ENCODE measurements at regions not wholly inside any gene's neighbourhood (a gene's known extent, or its start where the extent isn't known, plus 50 kb on each side); places are given as distances from the start of the nearest gene placed in this dataset.
"Not testable (repeated sequence)": the region's sequence is repeated elsewhere in the genome, so short reads cannot be mapped to it uniquely, and the experiment has no call there.

GRCh38 chr18:61669320-61669719, 223.5 kb downstream of the RNF152 start:
- DNase-seq: no peak

GRCh38 chr18:61666876-61667590, 225.8 kb downstream of the RNF152 start:
- no peak for DNase-seq

- DNase-seq: no peak
Measured at GRCh38 chr18:61664419-61665084, 228.3 kb downstream of the RNF152 start.

- no peak for DNase-seq
Measured at GRCh38 chr18:61662726-61663125, 230.1 kb downstream of the RNF152 start.

GRCh38 chr18:61658431-61658830, 234.4 kb downstream of the RNF152 start:
- no peak for DNase-seq

- DNase-seq: no peak
Measured at GRCh38 chr18:61657066-61657732, 235.6 kb downstream of the RNF152 start.

GRCh38 chr18:61655630-61656029, 237.2 kb downstream of the RNF152 start:
- no peak for DNase-seq

GRCh38 chr18:61653823-61654551, 238.8 kb downstream of the RNF152 start:
- no peak for DNase-seq

GRCh38 chr18:61651880-61652268, 240.9 kb downstream of the RNF152 start:
- no peak for DNase-seq

- DNase-seq: no peak
Measured at GRCh38 chr18:61651145-61651879, 241.5 kb downstream of the RNF152 start.

GRCh38 chr18:61643884-61644647, 248.7 kb downstream of the RNF152 start:
- DNase-seq: no peak

- DNase-seq: no peak
Measured at GRCh38 chr18:61639886-61640285, 252.9 kb downstream of the RNF152 start.

- DNase-seq: no peak
Measured at GRCh38 chr18:61637905-61638595, 254.8 kb downstream of the RNF152 start.

- no peak for DNase-seq
Measured at GRCh38 chr18:61637319-61637718, 255.5 kb downstream of the RNF152 start.

- peak; percentile 24 for DNase-seq
Measured at GRCh38 chr18:61635901-61636528, 256.8 kb downstream of the RNF152 start.

GRCh38 chr18:61628085-61628484, 264.7 kb downstream of the RNF152 start:
- DNase-seq: no peak

- not testable (repeated sequence) for DNase-seq
Measured at GRCh38 chr18:61624631-61625030, 268.2 kb downstream of the RNF152 start.

- DNase-seq: no peak
Measured at GRCh38 chr18:61619783-61620182, 273.0 kb downstream of the RNF152 start.

GRCh38 chr18:61618816-61619215, 274.0 kb downstream of the RNF152 start:
- DNase-seq: no peak

- no peak for DNase-seq
Measured at GRCh38 chr18:61616111-61616610, 276.6 kb downstream of the RNF152 start.

- DNase-seq: no peak
Measured at GRCh38 chr18:61612517-61612916, 279.3 kb downstream of the CDH20 start.

All from activated naive CD4-positive, alpha-beta T cell treated with anti-CD3 and anti-CD28 coated beads, Interleukin-2, amount 50 U/mL, for 16 hours (primary cell).